Calu3 (cell line): ENCODE measurements at regions not wholly inside any gene's neighbourhood (a gene's known extent, or its start where the extent isn't known, plus 50 kb on each side); places are given as distances from the start of the nearest gene placed in this dataset.

Experiments used
- BruUV-seq: library from RNA; stranded (reverse); fragments of 400-500 nt; replicated peaks from 2 replicates; lab custom pipeline; 2021; lab: Mats Ljungman, UMichigan
- CTCF ChIA-PET: fragments of 300-600 bp; sonication (Branson Sonifier 250); formaldehyde crosslinking; loops from one replicate; lab custom pipeline; 2022; ENCODE audit warnings: antibody characterized with exemption; lab: Charles Lee
- DNase-seq: peaks from one replicate; pipeline ENCODE4 v3.0.0; 2022
- H3K27ac Mint-ChIP-seq: one replicate; pipeline ENCODE4 v1.8.0; 2022; ENCODE audit warnings: mixed read lengths; ENCODE audit not compliant: unreplicated experiment
- H3K27me3 Mint-ChIP-seq: one replicate; pipeline ENCODE4 v1.8.0; 2022; ENCODE audit warnings: mixed read lengths; ENCODE audit not compliant: unreplicated experiment
- H3K36me3 Mint-ChIP-seq: one replicate; pipeline ENCODE4 v1.8.0; 2022; ENCODE audit warnings: mild to moderate bottlenecking, moderate library complexity, mixed read lengths; ENCODE audit not compliant: insufficient read depth, unreplicated experiment
- H3K4me1 Mint-ChIP-seq: one replicate; pipeline ENCODE4 v1.8.0; 2022; ENCODE audit warnings: mild to moderate bottlenecking, low read depth, mixed read lengths; ENCODE audit not compliant: unreplicated experiment
- H3K4me3 Mint-ChIP-seq: one replicate; pipeline ENCODE4 v1.8.0; 2022; ENCODE audit warnings: mild to moderate bottlenecking, low read depth, moderate library complexity, mixed read lengths; ENCODE audit not compliant: unreplicated experiment
- H3K9me3 Mint-ChIP-seq: one replicate; pipeline ENCODE4 v1.8.0; 2022; ENCODE audit warnings: low read depth, mixed read lengths; ENCODE audit not compliant: unreplicated experiment
- CTCF ChIP-seq: fragments of 200-600 bp; IDR thresholded peaks from one replicate; pipeline ENCODE4 v1.8.0; 2022; ENCODE audit warnings: antibody characterized with exemption; ENCODE audit not compliant: unreplicated experiment
- intact Hi-C: fragments of 100-400 bp; cut with micrococcal nuclease; formaldehyde crosslinking; loops from one replicate; pipeline ENCODE4 v1.10.0; 2022; ENCODE audit not compliant: unreplicated experiment

DNA sequence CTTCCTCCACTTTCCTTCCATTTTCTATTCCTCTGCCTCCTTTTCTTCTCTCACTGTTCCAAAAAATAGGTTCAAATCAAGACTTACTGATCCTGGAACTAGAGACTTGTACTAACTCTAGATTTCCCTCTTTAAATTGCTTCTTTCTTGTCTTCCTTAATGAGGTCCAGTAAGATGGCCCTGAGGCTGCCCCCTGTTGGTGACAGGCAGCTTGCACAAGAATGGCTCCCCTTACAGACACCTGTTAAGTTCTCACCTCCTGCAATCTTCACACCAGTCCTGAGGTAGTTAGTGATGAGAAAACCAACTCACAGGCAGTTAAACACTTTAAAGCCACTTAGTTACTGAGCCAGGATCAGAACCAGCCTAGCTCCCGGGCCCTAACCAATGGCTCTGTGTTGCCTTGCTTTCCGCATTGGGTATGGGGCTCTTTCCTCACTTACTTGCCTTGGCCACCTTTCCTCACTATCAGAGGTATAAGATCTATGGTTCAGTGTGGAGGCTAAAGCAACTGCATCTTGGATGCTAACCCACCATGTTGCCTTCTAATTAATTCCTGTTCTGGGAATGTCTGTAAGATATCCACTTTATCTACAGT is 130.6 kb downstream of the AKAIN1 start:
- no peaks in the 10 kb centered on the region for H3K4me1 Mint-ChIP-seq
- peak; percentile 32 for TF ChIP-seq CTCF
- intact Hi-C loops: no loop called here
- peak; percentile 22 for DNase-seq
- peaks cover 5% of the 10 kb centered on the region for H3K9me3 Mint-ChIP-seq
- BruUV-seq: no TSS peak
- peaks cover 46% of the 10 kb centered on the region for H3K27me3 Mint-ChIP-seq
- no peaks in the 10 kb centered on the region for H3K36me3 Mint-ChIP-seq
- H3K4me3 Mint-ChIP-seq: no peak overlapping the region
- no peak overlapping the region for H3K27ac Mint-ChIP-seq
- CTCF ChIA-PET: interaction anchor here (0.6 kb wide), 1 partner anchor 1378 kb away, joined by 4 read pairs; no protein-coding TSS in a partner anchor

DNA sequence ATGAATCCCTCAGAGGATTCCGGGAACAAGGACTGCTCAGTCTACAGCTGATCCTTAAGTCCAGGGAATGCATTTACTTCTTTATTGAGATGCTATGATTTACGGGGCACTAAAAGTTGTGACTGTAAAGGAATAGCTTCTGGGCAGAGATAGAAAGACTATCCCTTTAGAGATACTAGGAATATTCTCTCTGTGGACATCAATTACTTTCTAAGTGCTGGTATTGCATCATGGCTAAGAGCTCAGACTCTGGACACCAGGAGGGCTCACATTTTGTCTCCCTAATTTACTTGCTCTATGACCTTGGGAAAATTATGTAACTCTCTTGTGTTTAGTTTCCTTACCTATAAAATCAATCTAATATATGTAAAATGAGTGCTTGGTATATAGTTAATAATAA is 131.4 kb downstream of the AKAIN1 start:
- Mint-ChIP-seq H3K27ac (no peak overlapping the region), H3K27me3 (peaks cover 46% of the 10 kb centered on the region), H3K4me3 (no peak overlapping the region), H3K36me3 (no peaks in the 10 kb centered on the region), H3K9me3 (peaks cover 5% of the 10 kb centered on the region), H3K4me1 (no peaks in the 10 kb centered on the region)
- CTCF ChIA-PET: interaction anchor here (0.6 to 0.7 kb wide), 2 partner anchors 1025 to 1987 kb away, joined by 3 read pairs; no protein-coding TSS in a partner anchor
- intact Hi-C loops: no loop called here
- TF ChIP-seq CTCF: no peak
- BruUV-seq: no TSS peak
- no peak for DNase-seq

DNA sequence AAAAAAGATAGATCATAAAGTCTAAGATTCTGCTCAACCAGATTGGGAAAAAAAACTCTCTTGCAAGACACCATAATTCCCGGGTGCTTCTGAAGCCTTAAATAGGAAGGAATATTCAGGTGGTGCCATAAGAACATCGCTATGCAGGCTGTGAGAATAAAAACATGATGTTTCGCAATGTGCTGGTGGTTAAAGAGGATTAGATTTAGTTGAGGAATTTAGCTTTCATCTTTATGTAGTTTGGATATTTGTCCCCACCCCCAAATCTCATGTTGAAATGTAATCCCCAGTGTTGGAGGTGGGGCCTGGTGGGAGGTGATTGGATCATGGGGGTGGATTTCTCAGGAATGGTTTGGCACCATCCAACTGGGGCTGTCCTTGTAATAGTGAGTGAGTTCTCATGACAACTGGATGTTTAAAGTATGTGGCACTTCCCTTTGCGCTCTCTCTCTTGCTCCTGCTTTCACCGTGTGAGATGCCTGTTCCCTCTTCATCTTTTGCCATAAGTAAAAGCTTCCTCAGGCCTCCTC is 132.2 kb downstream of the AKAIN1 start:
- BruUV-seq: no TSS peak
- DNase-seq: no peak
- H3K36me3 Mint-ChIP-seq: no peaks in the 10 kb centered on the region
- no peaks in the 10 kb centered on the region for H3K4me1 Mint-ChIP-seq
- H3K27ac Mint-ChIP-seq: no peak overlapping the region
- CTCF ChIA-PET: interaction anchor here (0.7 kb wide), 1 partner anchor 1986 kb away, joined by 3 read pairs; no protein-coding TSS in a partner anchor
- intact Hi-C loops: no loop called here
- H3K4me3 Mint-ChIP-seq: no peak overlapping the region
- peaks cover 44% of the 10 kb centered on the region for H3K27me3 Mint-ChIP-seq
- peaks cover 5% of the 10 kb centered on the region for H3K9me3 Mint-ChIP-seq
- no peak for TF ChIP-seq CTCF

GRCh38 chr18:5061785-5062184 is 135.3 kb downstream of the AKAIN1 start:
- no peak for TF ChIP-seq CTCF

More at GRCh38 chr18:5061785-5062184, 135.3 kb downstream of the AKAIN1 start:
- intact Hi-C loops: no loop called here
- peaks cover under 1% of the 10 kb centered on the region for H3K9me3 Mint-ChIP-seq
- no peak for DNase-seq
- CTCF ChIA-PET: no interaction called here
- no peaks in the 10 kb centered on the region for H3K36me3 Mint-ChIP-seq
- no peak overlapping the region for H3K4me3 Mint-ChIP-seq
- BruUV-seq: no TSS peak
- H3K27ac Mint-ChIP-seq: no peak overlapping the region
- H3K27me3 Mint-ChIP-seq: peaks cover 13% of the 10 kb centered on the region
- H3K4me1 Mint-ChIP-seq: peaks cover 8% of the 10 kb centered on the region
